Neural progenitor cell (in vitro differentiated cells): ENCODE measurements at regions not wholly inside any gene's neighbourhood (a gene's known extent, or its start where the extent isn't known, plus 50 kb on each side); places are given as distances from the start of the nearest gene placed in this dataset.

ENCODE experiments used
- DNase-seq: peaks from one replicate; pipeline ENCODE4 v3.0.0-alpha.2; 2016; ENCODE audit warnings: low spot score
- H2AFZ ChIP-seq: fragments of 200-600 bp; sonication (generic); replicated peaks from 2 replicates; pipeline ENCODE4 v1.6.1; 2016; ENCODE audit warnings: antibody characterized with exemption
- H3F3A ChIP-seq: fragments of 200-600 bp; sonication (generic); 2 replicates; pipeline ENCODE4 v1.6.1; 2016; ENCODE audit warnings: antibody characterized with exemption, low read depth
- H3K27ac ChIP-seq: fragments of 200-600 bp; sonication (generic); 2 replicates; pipeline ENCODE4 v1.5.1; 2016; ENCODE audit warnings: mild to moderate bottlenecking
- H3K27me3 ChIP-seq: fragments of 200-600 bp; sonication (generic); 2 replicates; pipeline ENCODE4 v1.6.1; 2016; ENCODE audit warnings: mild to moderate bottlenecking, moderate library complexity
- H3K36me3 ChIP-seq: fragments of 200-600 bp; sonication (generic); 2 replicates; pipeline ENCODE4 v1.5.1; 2016
- H3K4me1 ChIP-seq: fragments of 200-600 bp; sonication (generic); 2 replicates; pipeline ENCODE4 v1.6.1; 2016; ENCODE audit warnings: mixed run types
- H3K4me2 ChIP-seq: fragments of 200-600 bp; sonication (generic); 2 replicates; pipeline ENCODE4 v1.6.1; 2016
- H3K4me3 ChIP-seq: fragments of 200-600 bp; sonication (generic); 2 replicates; pipeline ENCODE4 v1.5.1; 2016
- H3K79me2 ChIP-seq: fragments of 200-600 bp; sonication (generic); 2 replicates; pipeline ENCODE4 v1.6.1; 2016; ENCODE audit warnings: low read depth
- H3K9ac ChIP-seq: fragments of 200-600 bp; sonication (generic); 2 replicates; pipeline ENCODE4 v1.6.1; 2016
- H3K9me3 ChIP-seq: fragments of 200-600 bp; sonication (generic); 2 replicates; pipeline ENCODE4 v1.5.1; 2016; ENCODE audit warnings: low read depth
- H4K20me1 ChIP-seq: fragments of 200-600 bp; sonication (generic); 2 replicates; pipeline ENCODE4 v1.6.1; 2016; ENCODE audit warnings: low read depth
- H3K27ac Mint-ChIP-seq: 3 replicates; pipeline ENCODE4 v1.8.0; 2021; ENCODE audit warnings: mixed read lengths
- H3K27me3 Mint-ChIP-seq: 2 replicates; pipeline ENCODE4 v1.8.0; 2022; ENCODE audit warnings: low read depth, mild to moderate bottlenecking, inconsistent platforms, moderate library complexity, mixed read lengths; ENCODE audit not compliant: insufficient read depth
- H3K36me3 Mint-ChIP-seq: 3 replicates; pipeline ENCODE4 v1.8.0; 2021; ENCODE audit warnings: mixed read lengths
- H3K4me1 Mint-ChIP-seq: 3 replicates; pipeline ENCODE4 v1.8.0; 2021; ENCODE audit warnings: mixed read lengths
- H3K4me3 Mint-ChIP-seq: 3 replicates; pipeline ENCODE4 v1.8.0; 2021; ENCODE audit warnings: mild to moderate bottlenecking, moderate library complexity, mixed read lengths
- H3K9me3 Mint-ChIP-seq: 3 replicates; pipeline ENCODE4 v1.8.0; 2020; ENCODE audit warnings: mixed read lengths
- CTCF ChIP-seq: fragments of 200-600 bp; sonication (generic); IDR thresholded peaks from 2 replicates; pipeline ENCODE4 v1.5.1; 2017; ENCODE audit warnings: antibody characterized with exemption, mild to moderate bottlenecking
- EZH2 ChIP-seq: fragments of 200-600 bp; sonication (generic); IDR thresholded peaks from 2 replicates; pipeline ENCODE4 v1.6.1; 2017; ENCODE audit warnings: antibody characterized with exemption, mild to moderate bottlenecking, moderate library complexity
- EZH2phosphoT487 ChIP-seq: fragments of 200-600 bp; sonication (generic); IDR thresholded peaks from 2 replicates; pipeline ENCODE4 v1.6.1; 2017; ENCODE audit warnings: antibody characterized with exemption

GRCh38 chr6:44062771-44063560 is 64.3 kb downstream of the MRPL14 start:
- H3K27me3 ChIP-seq = no peaks in the 10 kb centered on the region
- H3K27ac ChIP-seq = no peak overlapping the region
- H3K4me1 Mint-ChIP-seq = peaks cover 25% of the 10 kb centered on the region
- H3K9me3 ChIP-seq = no peaks in the 10 kb centered on the region
- no peaks in the 10 kb centered on the region for H3F3A ChIP-seq
- H4K20me1 ChIP-seq = no peaks in the 10 kb centered on the region
- H3K9me3 Mint-ChIP-seq = peaks cover 3% of the 10 kb centered on the region
- H3K27ac Mint-ChIP-seq = no peak overlapping the region
- TF ChIP-seq CTCF (peak; percentile 63), EZH2 (no peak)
- H2AFZ ChIP-seq = no peak overlapping the region
- DNase-seq = peak; percentile 53
- H3K4me3 ChIP-seq = no peak overlapping the region
- no peak overlapping the region for H3K4me2 ChIP-seq
- H3K79me2 ChIP-seq = no peaks in the 10 kb centered on the region
- H3K27me3 Mint-ChIP-seq = peaks cover 5% of the 10 kb centered on the region
- H3K36me3 ChIP-seq = no peaks in the 10 kb centered on the region
- no peaks in the 10 kb centered on the region for H3K36me3 Mint-ChIP-seq
- H3K9ac ChIP-seq = no peak overlapping the region
- H3K4me3 Mint-ChIP-seq = no peak overlapping the region
- H3K4me1 ChIP-seq = peaks cover 8% of the 10 kb centered on the region

- H3K9me3 ChIP-seq = no peaks in the 10 kb centered on the region
- peaks cover 3% of the 10 kb centered on the region for H3K9me3 Mint-ChIP-seq
- H3K27ac Mint-ChIP-seq = peak overlapping the region; percentile 72
These were observed 65.0 kb downstream of the MRPL14 start for GRCh38 chr6:44062105-44062770.

GRCh38 chr6:44061375-44062104 is 65.7 kb downstream of the MRPL14 start:
- Mint-ChIP-seq H3K36me3 (no peaks in the 10 kb centered on the region), H3K9me3 (peaks cover 3% of the 10 kb centered on the region)

More at GRCh38 chr6:44062105-44062770, 65.0 kb downstream of the MRPL14 start:
- no peaks in the 10 kb centered on the region for H3K27me3 ChIP-seq
- H3K79me2 ChIP-seq = no peaks in the 10 kb centered on the region
- no peak for DNase-seq
- H3K4me3 Mint-ChIP-seq = no peak overlapping the region
- TF ChIP-seq CTCF (no peak), EZH2 (no peak), EZH2phosphoT487 (no peak)
- H2AFZ ChIP-seq = no peak overlapping the region
- H3K9ac ChIP-seq = no peak overlapping the region
- no peaks in the 10 kb centered on the region for H3K36me3 ChIP-seq
- no peaks in the 10 kb centered on the region for H3K36me3 Mint-ChIP-seq
- peaks cover 5% of the 10 kb centered on the region for H3K27me3 Mint-ChIP-seq
- no peak overlapping the region for H3K4me2 ChIP-seq
- H3K27ac ChIP-seq = no peak overlapping the region
- H3K4me1 Mint-ChIP-seq = peaks cover 26% of the 10 kb centered on the region
- H3K4me3 ChIP-seq = no peak overlapping the region
- H4K20me1 ChIP-seq = no peaks in the 10 kb centered on the region
- peaks cover 2% of the 10 kb centered on the region for H3K4me1 ChIP-seq
- no peaks in the 10 kb centered on the region for H3F3A ChIP-seq

More at GRCh38 chr6:44061375-44062104, 65.7 kb downstream of the MRPL14 start:
- H3K36me3 ChIP-seq = no peaks in the 10 kb centered on the region
- peak overlapping the region; percentile 72 for H3K27ac Mint-ChIP-seq
- H3K4me1 ChIP-seq = no peaks in the 10 kb centered on the region
- DNase-seq = no peak
- H3K79me2 ChIP-seq = no peaks in the 10 kb centered on the region
- no peak overlapping the region for H3K27ac ChIP-seq
- no peaks in the 10 kb centered on the region for H3F3A ChIP-seq
- H3K4me3 Mint-ChIP-seq = no peak overlapping the region
- H3K27me3 Mint-ChIP-seq = peaks cover 5% of the 10 kb centered on the region
- H4K20me1 ChIP-seq = no peaks in the 10 kb centered on the region
- TF ChIP-seq CTCF = no peak
- no peak for TF ChIP-seq EZH2
- no peak for TF ChIP-seq EZH2phosphoT487
- H3K4me3 ChIP-seq = no peak overlapping the region
- H3K9ac ChIP-seq = no peak overlapping the region
- no peaks in the 10 kb centered on the region for H3K27me3 ChIP-seq
- H3K4me2 ChIP-seq = no peak overlapping the region
- peaks cover 24% of the 10 kb centered on the region for H3K4me1 Mint-ChIP-seq
- H3K9me3 ChIP-seq = no peaks in the 10 kb centered on the region
- H2AFZ ChIP-seq = no peak overlapping the region
